ENCODE measurements at regions not wholly inside any gene's neighbourhood (a gene's known extent, or its start where the extent isn't known, plus 50 kb on each side); places are given as distances from the start of the nearest gene placed in this dataset.

- TF ChIP-seq CTCF (IDR thresholded peaks at IDR 0.05): no peak
- no peak for TF ChIP-seq POLR2A (IDR thresholded peaks at IDR 0.05)
- TF ChIP-seq EP300 (IDR thresholded peaks at IDR 0.05): no peak
These were observed 894.3 kb downstream of the NLGN4Y start for GRCh38 chrY:15418613-15419012.

Measured in upper lobe of left lung (tissue), 4 donors.